ENCODE measurements at regions not wholly inside any gene's neighbourhood (a gene's known extent, or its start where the extent isn't known, plus 50 kb on each side); places are given as distances from the start of the nearest gene placed in this dataset.
"Not testable (repeated sequence)": the region's sequence is repeated elsewhere in the genome, so short reads cannot be mapped to it uniquely, and the experiment has no call there.

- no peak for DNase-seq (ENCODE audit: low spot score)
Measured at GRCh38 chr6:68158256-68158655, 476.8 kb upstream of the ADGRB3 start.

GRCh38 chr6:68144667-68145066 is 490.4 kb upstream of the ADGRB3 start:
- no peak for DNase-seq (ENCODE audit: low spot score)

- no peak for DNase-seq (ENCODE audit: low spot score)
Measured at GRCh38 chr6:68141190-68141589, 493.9 kb upstream of the ADGRB3 start.

GRCh38 chr6:68139130-68139529 is 496.0 kb upstream of the ADGRB3 start:
- no peak for DNase-seq (ENCODE audit: low spot score)

GRCh38 chr6:68134796-68135195 is 500.3 kb upstream of the ADGRB3 start:
- no peak for DNase-seq (ENCODE audit: low spot score)

- no peak for DNase-seq (ENCODE audit: low spot score)
Measured at GRCh38 chr6:68128211-68128610, 506.9 kb upstream of the ADGRB3 start.

GRCh38 chr6:68127074-68127473 is 508.0 kb upstream of the ADGRB3 start:
- DNase-seq (ENCODE audit: low spot score), result no peak

GRCh38 chr6:68126089-68126749 is 508.9 kb upstream of the ADGRB3 start:
- peak; percentile 48 for DNase-seq (ENCODE audit: low spot score)

GRCh38 chr6:68122975-68123374 is 512.1 kb upstream of the ADGRB3 start:
- DNase-seq (ENCODE audit: low spot score), result not testable (repeated sequence)

- no peak for DNase-seq (ENCODE audit: low spot score)
Measured at GRCh38 chr6:68122032-68122431, 513.0 kb upstream of the ADGRB3 start.

- not testable (repeated sequence) for DNase-seq (ENCODE audit: low spot score)
Measured at GRCh38 chr6:68120954-68121353, 514.1 kb upstream of the ADGRB3 start.

GRCh38 chr6:68114463-68115047 is 520.5 kb upstream of the ADGRB3 start:
- no peak for DNase-seq (ENCODE audit: low spot score)

GRCh38 chr6:68108233-68108835 is 526.7 kb upstream of the ADGRB3 start:
- peak; percentile 4 for DNase-seq (ENCODE audit: low spot score)

- no peak for DNase-seq (ENCODE audit: low spot score)
Measured at GRCh38 chr6:68094070-68094469, 541.0 kb upstream of the ADGRB3 start.

GRCh38 chr6:68087399-68088133 is 547.5 kb upstream of the ADGRB3 start:
- DNase-seq (ENCODE audit: low spot score), result no peak

- DNase-seq (ENCODE audit: low spot score), result no peak
Measured at GRCh38 chr6:68086199-68086598, 548.9 kb upstream of the ADGRB3 start.

- DNase-seq (ENCODE audit: low spot score), result not testable (repeated sequence)
Measured at GRCh38 chr6:68085599-68085998, 549.5 kb upstream of the ADGRB3 start.

- DNase-seq (ENCODE audit: low spot score), result no peak
Measured at GRCh38 chr6:68082086-68082485, 553.0 kb upstream of the ADGRB3 start.

GRCh38 chr6:68080074-68080473 is 555.0 kb upstream of the ADGRB3 start:
- DNase-seq (ENCODE audit: low spot score), result no peak

GRCh38 chr6:68077661-68078060 is 557.4 kb upstream of the ADGRB3 start:
- no peak for DNase-seq (ENCODE audit: low spot score)

- no peak for DNase-seq (ENCODE audit: low spot score)
Measured at GRCh38 chr6:68071740-68072139, 563.3 kb upstream of the ADGRB3 start.

- DNase-seq (ENCODE audit: low spot score), result no peak
Measured at GRCh38 chr6:68069921-68070710, 565.0 kb upstream of the ADGRB3 start.
